DMS153 treated with DMSO at 0.1 percent for 48 hours (cell line): ENCODE measurements at regions not wholly inside any gene's neighbourhood (a gene's known extent, or its start where the extent isn't known, plus 50 kb on each side); places are given as distances from the start of the nearest gene placed in this dataset.
"Not testable (repeated sequence)": the region's sequence is repeated elsewhere in the genome, so short reads cannot be mapped to it uniquely, and the experiment has no call there.

ENCODE experiments used
- DNase-seq: peaks from one replicate; lab custom pipeline; 2025; ENCODE audit not compliant: unreplicated experiment; lab: John Stamatoyannopoulos, UW

GRCh38 chr10:31123946-31124345 is 92.3 kb upstream of the ZNF438 start:
- DNase-seq: no peak

- DNase-seq: no peak
Observed at GRCh38 chr10:31124852-31125251, 93.2 kb upstream of the ZNF438 start.

- no peak for DNase-seq
Observed at GRCh38 chr10:31125789-31126188, 94.1 kb upstream of the ZNF438 start.

GRCh38 chr10:31126593-31126992 is 94.9 kb upstream of the ZNF438 start:
- no peak for DNase-seq

- no peak for DNase-seq
Observed at GRCh38 chr10:31128536-31128935, 96.9 kb upstream of the ZNF438 start.

- DNase-seq: no peak
Observed at GRCh38 chr10:31129271-31129670, 97.6 kb upstream of the ZNF438 start.

GRCh38 chr10:31129880-31130405 is 98.3 kb upstream of the ZNF438 start:
- no peak for DNase-seq

- no peak for DNase-seq
Observed at GRCh38 chr10:31130406-31130805, 98.7 kb upstream of the ZNF438 start.

- DNase-seq: no peak
Observed at GRCh38 chr10:31131251-31131650, 99.6 kb upstream of the ZNF438 start.

- no peak for DNase-seq
Observed at GRCh38 chr10:31132681-31133244, 101.1 kb upstream of the ZNF438 start.

GRCh38 chr10:31133251-31133791 is 101.7 kb upstream of the ZNF438 start:
- peak; percentile 12 for DNase-seq

GRCh38 chr10:31133792-31134310 is 102.2 kb upstream of the ZNF438 start:
- peak; percentile 24 for DNase-seq

- peak; percentile 15 for DNase-seq
Observed at GRCh38 chr10:31134311-31134952, 102.8 kb upstream of the ZNF438 start.

GRCh38 chr10:31135171-31135570 is 103.5 kb upstream of the ZNF438 start:
- no peak for DNase-seq

- DNase-seq: not testable (repeated sequence)
Observed at GRCh38 chr10:31135791-31136190, 104.1 kb upstream of the ZNF438 start.

GRCh38 chr10:31136386-31136785 is 104.7 kb upstream of the ZNF438 start:
- no peak for DNase-seq

- no peak for DNase-seq
Observed at GRCh38 chr10:31136930-31137885, 105.5 kb upstream of the ZNF438 start.

GRCh38 chr10:31138026-31138553 is 106.4 kb upstream of the ZNF438 start:
- DNase-seq: no peak

GRCh38 chr10:31139497-31139896 is 107.8 kb upstream of the ZNF438 start:
- DNase-seq: no peak

- no peak for DNase-seq
Observed at GRCh38 chr10:31140716-31141115, 109.1 kb upstream of the ZNF438 start.

- no peak for DNase-seq
Observed at GRCh38 chr10:31142026-31142425, 110.4 kb upstream of the ZNF438 start.
